Neutrophil (primary cell): ENCODE measurements at regions not wholly inside any gene's neighbourhood (a gene's known extent, or its start where the extent isn't known, plus 50 kb on each side); places are given as distances from the start of the nearest gene placed in this dataset.
"Not testable (repeated sequence)": the region's sequence is repeated elsewhere in the genome, so short reads cannot be mapped to it uniquely, and the experiment has no call there.

ENCODE experiments used
- H3K27ac ChIP-seq: fragments of 200-600 bp; sonication (generic); 2 replicates; pipeline ENCODE4 v1.5.1; 2016; ENCODE audit warnings: mild to moderate bottlenecking, moderate library complexity
- H3K27me3 ChIP-seq: fragments of 200-600 bp; sonication (generic); 2 replicates; pipeline ENCODE4 v1.6.0; 2016; ENCODE audit warnings: mild to moderate bottlenecking
- H3K36me3 ChIP-seq: fragments of 200-600 bp; sonication (generic); 2 replicates; pipeline ENCODE4 v1.5.1; 2017
- H3K4me1 ChIP-seq, 2 experiments: fragments of 200-600 bp in 1 of 2; sonication (generic) in 1 of 2; 1 replicate in 1 of 2; 2 replicates in 1 of 2; pipeline versions ENCODE4 v1.5.1 to v1.6.1; 2013 to 2016; ENCODE audit warnings: low read depth in 1 of 2, low read length in 1 of 2, mild to moderate bottlenecking in 1 of 2, moderate library complexity in 1 of 2; ENCODE audit not compliant: control insufficient read depth in 1 of 2, insufficient read depth in 1 of 2
- H3K4me3 ChIP-seq, 2 experiments: fragments of 200-600 bp in 1 of 2; sonication (generic) in 1 of 2; 1 replicate in 1 of 2; 2 replicates in 1 of 2; pipeline ENCODE4 v1.5.1; 2013 to 2016; ENCODE audit warnings: low read depth in 1 of 2, low read length in 1 of 2, mild to moderate bottlenecking in 1 of 2, moderate library complexity in 1 of 2
- H3K9me3 ChIP-seq: fragments of 200-600 bp; sonication (generic); 2 replicates; pipeline ENCODE4 v1.5.1; 2016
- TF ChIP-seq, protein P1 (sequence below): fragments of 200-600 bp; sonication (generic); IDR thresholded peaks from 2 replicates; pipeline ENCODE4 v1.5.1; 2016; ENCODE audit warnings: antibody characterized with exemption

DNA sequence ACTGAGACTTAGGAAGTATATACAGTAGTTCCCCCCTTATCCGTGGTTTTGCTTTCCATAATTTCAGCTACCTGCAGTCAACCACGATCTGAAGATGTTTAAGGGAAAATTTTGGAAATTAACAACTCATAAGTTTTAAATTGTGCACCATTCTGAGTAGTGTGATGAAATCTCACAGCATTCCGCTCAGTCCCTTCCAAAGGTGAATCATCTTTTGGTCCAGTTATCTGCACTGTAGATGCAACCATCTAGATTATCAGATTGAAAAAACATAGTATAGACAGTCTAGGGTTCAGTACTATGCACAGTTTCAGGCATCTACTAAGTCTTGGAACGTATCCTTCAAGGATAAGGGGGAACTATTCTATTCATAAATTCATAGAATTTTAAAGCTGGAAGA lies 109.0 kb downstream of the ANXA3 start:
- Histone ChIP-seq H3K4me1 (peaks cover 77 to 83% of the 10 kb centered on the region in 2 experiments), H3K4me3 (no peak overlapping the region), H3K36me3 (no peaks in the 10 kb centered on the region), H3K27me3 (no peaks in the 10 kb centered on the region), H3K27ac (peak overlapping the region; percentile 97), H3K9me3 (no peaks in the 10 kb centered on the region)
- TF ChIP-seq, protein P1, sequence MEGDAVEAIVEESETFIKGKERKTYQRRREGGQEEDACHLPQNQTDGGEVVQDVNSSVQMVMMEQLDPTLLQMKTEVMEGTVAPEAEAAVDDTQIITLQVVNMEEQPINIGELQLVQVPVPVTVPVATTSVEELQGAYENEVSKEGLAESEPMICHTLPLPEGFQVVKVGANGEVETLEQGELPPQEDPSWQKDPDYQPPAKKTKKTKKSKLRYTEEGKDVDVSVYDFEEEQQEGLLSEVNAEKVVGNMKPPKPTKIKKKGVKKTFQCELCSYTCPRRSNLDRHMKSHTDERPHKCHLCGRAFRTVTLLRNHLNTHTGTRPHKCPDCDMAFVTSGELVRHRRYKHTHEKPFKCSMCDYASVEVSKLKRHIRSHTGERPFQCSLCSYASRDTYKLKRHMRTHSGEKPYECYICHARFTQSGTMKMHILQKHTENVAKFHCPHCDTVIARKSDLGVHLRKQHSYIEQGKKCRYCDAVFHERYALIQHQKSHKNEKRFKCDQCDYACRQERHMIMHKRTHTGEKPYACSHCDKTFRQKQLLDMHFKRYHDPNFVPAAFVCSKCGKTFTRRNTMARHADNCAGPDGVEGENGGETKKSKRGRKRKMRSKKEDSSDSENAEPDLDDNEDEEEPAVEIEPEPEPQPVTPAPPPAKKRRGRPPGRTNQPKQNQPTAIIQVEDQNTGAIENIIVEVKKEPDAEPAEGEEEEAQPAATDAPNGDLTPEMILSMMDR, result no peak

DNA sequence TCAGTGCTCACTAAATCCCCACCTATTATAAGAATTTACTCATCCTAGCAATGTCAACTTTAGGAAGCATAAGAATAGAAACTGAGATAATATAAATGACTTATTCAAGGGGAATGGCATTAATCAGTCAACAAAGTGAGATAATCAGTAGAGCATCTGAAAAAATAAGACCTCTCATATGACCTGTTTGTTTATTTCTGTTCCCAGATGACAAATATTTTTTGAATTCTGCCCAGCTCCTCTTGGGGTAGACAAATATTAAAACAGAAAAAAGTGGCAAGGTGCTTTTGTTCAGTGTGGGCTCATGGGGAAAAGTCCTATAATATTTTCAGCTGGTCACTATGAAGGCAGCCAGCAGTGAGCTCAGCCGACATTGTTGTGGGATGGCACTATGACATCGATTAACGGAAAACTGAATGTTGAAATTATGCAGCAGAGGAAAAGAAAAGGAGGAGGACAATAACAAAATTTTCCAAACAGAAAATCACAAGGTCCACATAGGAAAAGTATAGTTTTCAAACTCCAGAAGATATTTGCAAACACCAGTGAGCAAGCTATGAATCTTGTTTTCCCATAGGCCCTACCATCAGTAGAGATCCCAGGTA lies 109.6 kb downstream of the ANXA3 start:
- Histone ChIP-seq H3K9me3 (no peaks in the 10 kb centered on the region), H3K27ac (peak overlapping the region; percentile 97), H3K4me3 (no peak overlapping the region), H3K36me3 (no peaks in the 10 kb centered on the region), H3K27me3 (no peaks in the 10 kb centered on the region), H3K4me1 (peaks cover 74 to 79% of the 10 kb centered on the region in 2 experiments)
- TF ChIP-seq, protein P1, result no peak

DNA sequence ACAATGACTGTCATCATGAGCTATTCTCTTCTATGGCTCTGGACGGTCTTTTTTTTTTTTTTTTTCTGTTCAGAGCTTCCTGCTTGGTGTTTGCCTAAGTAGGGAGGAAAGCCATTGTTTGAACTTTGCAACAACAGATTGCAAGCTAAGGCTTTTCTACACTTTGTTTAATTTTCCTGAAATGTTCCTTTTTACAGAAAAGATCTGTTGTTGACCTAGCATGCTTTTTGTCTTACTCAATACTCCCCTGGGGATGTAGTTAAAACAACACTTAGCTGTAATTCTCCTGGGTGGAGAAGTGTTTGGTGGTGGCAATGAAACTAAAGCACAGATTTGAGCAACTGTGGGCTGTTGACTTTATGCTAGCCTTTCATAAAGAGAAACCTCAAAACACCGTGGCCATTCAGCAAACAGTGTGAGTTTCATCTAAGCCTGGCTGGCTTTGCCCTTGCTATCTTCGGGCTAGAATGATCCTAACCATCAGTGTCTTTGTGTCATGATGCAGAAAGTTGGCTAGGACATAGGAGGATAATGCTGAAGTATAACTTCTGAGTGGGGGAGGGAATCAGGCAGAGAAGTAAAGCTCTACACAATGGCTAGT lies 110.5 kb downstream of the ANXA3 start:
- H3K9me3 ChIP-seq, result no peaks in the 10 kb centered on the region
- H3K4me1 ChIP-seq, result peaks cover 74 to 79% of the 10 kb centered on the region in 2 experiments
- peak overlapping the region in 1 of 2 experiments; percentile 37 for H3K4me3 ChIP-seq
- H3K27me3 ChIP-seq, result no peaks in the 10 kb centered on the region
- TF ChIP-seq, protein P1, result no peak
- no peaks in the 10 kb centered on the region for H3K36me3 ChIP-seq
- H3K27ac ChIP-seq, result peak overlapping the region; percentile 97

DNA sequence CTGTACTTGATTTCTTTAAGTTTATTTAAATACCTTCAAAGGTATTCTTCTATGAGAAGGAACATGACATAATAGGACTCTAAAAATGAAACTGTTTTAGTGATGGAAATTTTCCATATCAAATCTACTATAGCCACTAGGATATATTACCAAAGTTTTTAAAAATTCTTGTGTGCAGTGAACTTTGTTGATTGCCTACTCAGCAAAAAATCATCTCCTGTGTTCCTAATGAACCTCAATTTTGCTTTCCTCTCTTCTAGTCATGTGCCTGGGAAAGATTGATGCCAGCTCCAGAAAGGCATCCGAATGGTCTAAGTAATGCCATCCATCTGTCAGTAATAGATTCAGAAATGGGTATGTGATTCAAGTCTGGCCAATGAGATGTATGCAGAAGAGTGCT lies 111.1 kb downstream of the ANXA3 start:
- Histone ChIP-seq H3K4me3 (peak overlapping the region in 1 of 2 experiments; percentile 37), H3K27me3 (no peaks in the 10 kb centered on the region), H3K36me3 (no peaks in the 10 kb centered on the region), H3K4me1 (peaks cover 74 to 79% of the 10 kb centered on the region in 2 experiments), H3K27ac (peak overlapping the region; percentile 97), H3K9me3 (no peaks in the 10 kb centered on the region)
- TF ChIP-seq, protein P1, result no peak

DNA sequence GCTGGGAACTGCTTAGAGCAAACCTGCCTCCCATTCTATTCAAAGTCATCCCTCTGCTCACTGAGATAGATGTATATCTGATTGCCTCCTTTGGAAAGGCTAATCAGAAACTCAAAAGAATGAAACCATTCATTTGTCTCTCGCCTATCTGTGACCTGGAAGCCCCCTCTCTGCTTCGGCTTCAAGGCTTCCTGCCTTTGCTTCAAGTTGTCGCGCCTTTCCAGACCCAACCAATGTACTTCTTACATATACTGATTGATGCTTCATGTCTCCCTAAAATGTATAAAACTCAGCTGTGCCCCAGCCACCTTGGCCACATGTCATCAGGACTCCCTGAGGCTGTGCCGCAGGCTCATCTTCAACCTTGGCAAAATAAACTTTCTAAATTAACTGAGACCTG lies 111.9 kb upstream of the BMP2K start:
- peaks cover 69 to 74% of the 10 kb centered on the region in 2 experiments for H3K4me1 ChIP-seq
- not testable (repeated sequence) for H3K27ac ChIP-seq, H3K36me3 ChIP-seq, H3K4me3 ChIP-seq, H3K27me3 ChIP-seq, H3K9me3 ChIP-seq

DNA sequence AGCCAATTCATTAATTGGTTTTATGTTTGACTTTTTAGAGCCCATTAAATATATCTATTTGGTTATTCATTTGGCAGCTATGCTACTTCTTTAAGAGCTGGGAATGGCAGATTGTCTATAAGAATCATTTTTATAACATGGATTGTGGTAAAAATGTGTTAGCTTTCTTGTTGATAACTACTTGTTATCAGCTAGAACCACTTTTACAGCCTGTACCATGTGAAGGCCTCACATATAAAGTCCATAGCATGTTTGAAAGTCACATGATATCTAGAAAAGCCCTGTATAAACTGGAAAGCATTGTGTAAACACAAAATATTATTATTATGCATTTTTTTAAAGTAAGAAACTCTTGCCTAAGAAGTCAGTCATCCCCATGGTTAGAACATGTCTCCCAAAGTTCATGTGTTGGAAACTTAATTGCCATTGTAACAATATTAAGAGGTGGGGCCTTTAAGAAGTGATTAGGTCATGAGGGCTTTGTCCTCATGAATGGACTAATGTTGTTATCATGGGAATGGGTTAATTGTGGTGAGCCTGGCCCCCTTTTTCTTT lies 110.9 kb upstream of the BMP2K start:
- no peaks in the 10 kb centered on the region for H3K9me3 ChIP-seq
- H3K4me3 ChIP-seq, result no peak overlapping the region
- no peaks in the 10 kb centered on the region for H3K36me3 ChIP-seq
- peaks cover 61 to 64% of the 10 kb centered on the region in 2 experiments for H3K4me1 ChIP-seq
- TF ChIP-seq, protein P1, result no peak
- H3K27me3 ChIP-seq, result no peaks in the 10 kb centered on the region
- H3K27ac ChIP-seq, result no peak overlapping the region
